ENCODE measurements at regions not wholly inside any gene's neighbourhood (a gene's known extent, or its start where the extent isn't known, plus 50 kb on each side); places are given as distances from the start of the nearest gene placed in this dataset.
A peak's percentile ranks its signal among the peaks of the same experiment; 100 is the strongest.
"Not testable (repeated sequence)": the region's sequence is repeated elsewhere in the genome, so short reads cannot be mapped to it uniquely, and the experiment has no call there.

- DNase-seq = no peak
Measured at GRCh38 chr15:77877869-77878577, 199.5 kb downstream of the TBC1D2B start.

DNA sequence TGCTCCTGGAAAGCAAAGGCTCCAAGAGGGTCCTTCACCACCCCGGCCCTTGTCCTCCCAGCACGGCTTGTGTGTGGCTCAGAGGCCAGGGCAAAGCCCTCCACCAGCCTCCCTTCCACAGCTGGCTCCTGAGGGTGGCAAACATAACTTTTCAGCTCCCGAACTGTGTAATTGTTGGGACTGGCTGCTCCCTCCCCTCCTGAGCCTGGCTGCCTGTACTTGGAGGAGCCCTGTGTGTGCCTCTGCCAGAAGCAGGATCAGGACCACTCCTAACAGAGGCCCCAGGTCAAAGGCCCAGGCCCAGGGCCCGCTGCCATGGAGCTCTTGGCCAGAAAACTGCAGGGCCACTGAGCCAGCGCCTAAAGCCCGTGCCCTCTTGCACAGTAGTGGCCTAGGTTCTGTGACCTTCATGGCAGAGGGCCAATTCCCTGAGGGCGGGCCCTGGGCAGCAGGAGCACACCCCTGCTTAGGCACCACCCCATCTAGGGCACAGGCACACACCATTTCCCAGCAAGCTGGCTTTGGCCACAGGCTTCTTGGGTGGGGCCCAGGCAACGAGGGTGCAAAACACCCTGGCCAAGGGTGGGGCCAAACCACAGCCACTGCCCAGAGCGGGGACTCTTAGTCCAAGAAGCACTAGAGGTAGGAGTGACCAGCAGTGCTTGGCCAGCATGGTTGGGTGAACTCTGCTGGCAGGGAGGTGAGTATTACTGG, 201.2 kb downstream of the TBC1D2B start:
- not testable (repeated sequence) for DNase-seq

DNA sequence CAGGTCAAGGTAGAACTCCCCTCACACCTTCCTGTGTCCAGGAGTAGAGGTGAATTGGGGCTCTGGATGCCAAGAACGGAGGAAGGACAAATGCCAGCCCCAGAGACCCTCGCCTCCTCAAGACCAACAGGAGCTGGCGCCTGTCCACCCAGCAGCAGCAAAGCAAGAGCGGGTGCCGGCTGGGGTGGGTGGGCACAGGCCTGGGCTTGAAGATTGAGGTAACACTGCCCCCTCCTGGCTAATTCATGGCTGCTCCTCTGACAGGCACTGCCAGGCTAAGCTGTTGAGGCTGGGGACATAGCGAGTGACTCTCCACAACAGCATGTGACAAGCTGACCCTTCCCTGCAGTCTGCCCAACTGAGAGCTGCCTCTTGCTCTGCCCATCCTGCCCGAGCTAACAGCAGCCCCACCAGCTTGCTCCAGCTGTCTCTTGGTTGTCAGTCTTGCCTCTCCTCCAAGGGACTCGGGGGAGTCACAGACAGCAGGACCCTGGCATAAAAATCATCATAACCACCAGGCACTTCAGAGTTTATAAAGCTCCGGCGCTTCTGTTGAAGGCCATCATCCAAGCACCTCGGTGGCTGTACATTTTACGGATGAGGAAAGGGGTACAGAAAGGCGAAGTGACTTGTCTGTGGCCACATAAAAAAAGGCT, 202.3 kb downstream of the TBC1D2B start:
- peak; percentile 77 for DNase-seq

DNA sequence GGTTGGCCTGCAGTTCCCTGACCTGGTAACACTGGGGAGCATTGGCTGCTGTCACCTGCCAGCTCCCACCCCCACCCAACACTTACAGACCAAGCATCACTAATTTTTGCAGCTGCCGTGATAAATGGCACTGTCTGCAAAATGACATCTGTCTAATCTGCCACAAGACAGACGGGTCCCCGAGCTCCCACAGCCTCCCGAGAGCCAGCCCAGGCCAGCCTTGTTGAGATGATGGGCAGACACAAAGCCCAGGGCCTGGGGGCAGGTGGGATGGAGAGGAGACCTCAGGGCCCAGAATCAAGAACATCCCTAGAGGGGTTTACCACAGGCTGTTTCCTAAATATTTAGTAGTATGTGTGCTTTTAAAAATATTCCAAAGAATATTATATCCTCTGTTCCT, 203.4 kb downstream of the TBC1D2B start:
- DNase-seq = no peak

GRCh38 chr15:77872521-77873425, 204.7 kb downstream of the TBC1D2B start:
- not testable (repeated sequence) for DNase-seq

DNA sequence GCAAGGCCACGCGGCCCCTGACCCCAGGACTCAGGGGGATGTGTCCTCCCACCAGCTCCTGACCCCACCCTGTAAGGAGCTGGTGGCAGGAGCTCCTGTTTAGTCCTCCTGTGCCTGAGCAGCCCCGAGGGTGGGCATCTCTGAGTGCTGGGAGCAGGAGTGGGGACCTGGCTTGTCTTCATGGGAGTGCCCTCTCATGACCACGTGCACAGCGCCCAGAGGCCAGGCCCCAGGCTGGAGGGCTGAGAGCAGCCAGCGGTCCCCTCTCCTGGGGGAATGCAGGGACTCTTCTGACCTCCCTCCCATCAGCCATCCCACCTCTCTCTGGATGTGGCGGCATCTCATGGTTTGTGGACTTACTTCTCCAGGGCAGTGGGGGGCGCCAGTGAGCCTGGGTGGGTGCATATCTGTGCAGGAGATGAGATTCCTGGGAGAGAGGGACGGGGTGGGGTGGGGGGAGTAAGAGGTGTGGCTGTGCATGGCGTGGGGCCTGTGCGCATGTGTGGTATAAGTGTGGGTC, 205.6 kb downstream of the TBC1D2B start:
- no peak for DNase-seq

- DNase-seq = peak; percentile 76
Measured at GRCh38 chr15:77870195-77871065, 207.1 kb downstream of the TBC1D2B start.

DNA sequence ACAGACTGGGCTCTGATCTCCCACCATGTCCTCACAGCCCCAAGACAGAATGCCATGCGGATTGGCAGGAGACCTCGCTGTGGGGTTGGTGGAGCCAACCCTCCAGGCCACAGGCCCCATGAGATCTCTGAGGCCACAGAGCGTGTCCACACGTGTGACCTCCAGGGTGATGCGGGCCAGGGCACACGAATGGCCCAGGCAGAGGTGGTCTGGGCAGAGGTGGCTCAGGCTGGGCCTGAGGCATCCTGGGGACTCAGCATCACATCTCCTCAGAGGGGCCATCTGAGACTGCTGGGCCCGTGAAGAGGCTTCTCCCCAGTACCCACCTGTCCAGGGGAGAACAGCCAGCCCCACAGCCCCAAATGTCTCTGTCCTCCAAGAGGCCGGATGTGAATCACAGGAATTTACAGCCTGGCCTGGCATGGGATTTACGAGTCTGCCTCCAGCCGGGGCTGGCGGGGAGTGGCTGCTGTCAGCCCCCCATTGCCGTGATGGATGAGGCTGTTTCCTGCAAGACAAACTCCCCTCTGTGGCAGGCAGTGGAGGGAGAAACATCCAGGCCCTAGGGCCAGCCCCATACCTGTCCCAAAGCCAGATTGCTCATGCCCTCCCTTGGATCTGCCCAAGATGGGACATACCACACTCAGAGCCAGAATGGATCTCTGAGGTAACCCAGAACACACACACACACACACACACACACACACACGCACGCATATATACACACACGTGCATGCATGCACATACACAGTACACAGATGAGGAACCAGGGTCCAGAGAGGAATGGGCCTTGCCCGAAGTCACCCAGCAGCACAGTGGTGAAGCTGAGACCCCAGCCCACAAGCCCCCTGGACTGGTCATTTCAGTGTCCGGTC, 208.3 kb downstream of the TBC1D2B start:
- DNase-seq = peak; percentile 48

GRCh38 chr15:77868048-77868629, 209.4 kb downstream of the TBC1D2B start:
- DNase-seq = not testable (repeated sequence)

GRCh38 chr15:77867266-77868047, 210.1 kb downstream of the TBC1D2B start:
- DNase-seq = no peak

GRCh38 chr15:77866596-77867125, 210.8 kb downstream of the TBC1D2B start:
- DNase-seq = peak; percentile 20

DNA sequence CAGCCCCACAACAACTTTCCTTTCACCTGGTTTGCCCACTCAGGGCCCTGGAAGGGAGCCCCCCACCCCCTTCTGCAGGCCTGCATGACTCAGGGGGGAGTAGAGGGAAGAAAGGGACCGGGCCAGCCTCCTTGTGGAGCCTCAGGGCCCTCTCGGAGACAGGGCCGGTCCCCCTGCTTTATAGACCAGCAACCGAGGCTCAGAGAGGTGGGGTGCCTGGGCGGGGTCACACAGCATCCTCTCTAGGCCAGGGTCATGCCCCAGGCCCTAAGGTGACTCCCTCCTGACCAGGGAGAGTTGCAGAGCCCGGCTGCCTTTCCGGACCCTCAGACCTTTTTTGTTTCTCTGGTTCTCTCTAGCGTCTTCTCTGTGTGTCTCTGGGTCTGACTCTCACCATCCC, 211.3 kb downstream of the TBC1D2B start:
- peak; percentile 20 for DNase-seq

DNA sequence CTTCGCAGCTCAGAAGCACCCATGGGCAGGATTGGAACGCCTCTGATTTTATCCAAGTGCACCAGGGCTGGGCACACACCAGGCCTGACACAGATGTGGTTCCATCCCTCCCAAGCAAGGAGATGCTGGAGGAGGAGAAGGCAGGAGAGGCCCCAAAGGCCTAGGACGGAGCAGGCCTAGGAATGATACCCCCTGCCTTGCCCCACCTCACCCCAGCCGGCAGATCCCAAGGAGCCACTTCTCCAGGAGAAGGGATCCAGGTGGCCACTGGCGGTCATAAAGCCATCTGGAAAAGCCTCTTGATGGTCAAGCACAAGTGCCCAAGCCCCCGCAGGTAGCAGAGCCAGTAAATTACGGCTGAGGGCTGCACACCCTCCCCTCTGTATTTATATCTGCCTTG, 211.8 kb downstream of the TBC1D2B start:
- no peak for DNase-seq

- no peak for DNase-seq
Measured at GRCh38 chr15:77865106-77865610, 212.4 kb downstream of the TBC1D2B start.

- DNase-seq = peak; percentile 42
Measured at GRCh38 chr15:77864211-77865105, 213.1 kb downstream of the TBC1D2B start.

DNA sequence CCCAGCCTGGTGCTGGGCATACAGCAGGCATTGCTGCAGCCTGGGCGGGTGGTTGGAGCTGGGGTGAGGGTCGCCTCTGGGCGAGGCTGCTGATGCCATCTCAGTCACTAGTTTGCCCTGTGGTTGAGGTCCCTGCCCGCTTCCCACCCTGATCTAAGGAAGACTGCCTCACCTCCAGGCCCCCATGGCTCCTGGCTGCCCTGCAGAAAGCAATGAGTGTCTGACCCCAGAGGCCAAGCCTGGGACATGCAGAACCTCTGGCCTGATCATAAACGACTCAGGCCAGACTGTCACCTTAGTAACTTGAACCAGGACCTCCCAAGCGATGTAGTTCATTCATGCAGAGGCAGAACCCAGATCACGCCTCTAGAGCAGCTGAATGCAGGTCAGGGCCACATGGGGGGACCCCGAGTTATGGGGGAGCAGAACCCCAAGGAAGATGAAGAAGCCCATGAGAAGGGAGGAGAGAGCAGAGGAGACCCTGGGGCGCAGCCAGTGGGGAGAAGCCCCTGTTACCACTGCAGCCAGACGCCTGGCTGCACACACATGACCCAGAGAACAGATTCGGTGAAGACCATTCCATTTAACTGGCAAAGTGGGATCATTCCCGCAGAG, 213.9 kb downstream of the TBC1D2B start:
- peak; percentile 16 for DNase-seq

DNA sequence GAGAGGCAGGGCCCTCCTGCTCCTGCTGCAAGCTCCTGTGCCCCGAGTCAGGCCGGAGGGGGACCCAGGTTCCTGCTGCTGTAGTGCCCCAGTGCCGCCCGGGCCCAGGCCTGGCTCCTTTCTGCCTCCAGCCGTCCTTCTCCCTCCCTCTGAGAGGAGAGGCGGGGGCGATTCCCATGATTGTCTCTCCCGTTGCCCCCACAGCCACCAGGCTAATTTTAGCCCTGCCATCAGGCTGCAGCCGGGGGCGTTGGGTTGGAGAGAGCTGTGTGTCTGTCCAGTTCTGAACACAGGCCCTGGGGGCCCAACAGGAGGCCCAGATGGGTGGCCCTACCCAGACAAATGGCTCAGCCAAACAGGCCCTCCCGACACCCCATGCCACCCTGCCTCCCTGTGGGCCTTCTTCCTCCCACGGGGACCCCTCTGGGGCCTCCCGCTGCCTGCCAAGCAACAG, 214.8 kb downstream of the TBC1D2B start:
- DNase-seq = peak; percentile 46

Measured in right forelimb (tissue), 1 donor.